CD4-positive, alpha-beta memory T cell (primary cell): ENCODE measurements at regions not wholly inside any gene's neighbourhood (a gene's known extent, or its start where the extent isn't known, plus 50 kb on each side); places are given as distances from the start of the nearest gene placed in this dataset.

Experiments used
- CTCF ChIA-PET: fragments of 350-600 bp; sonication (Branson Sonifier 250); formaldehyde crosslinking; loops from one replicate; lab custom pipeline; 2021; ENCODE audit warnings: inconsistent platforms; ENCODE audit not compliant: partially characterized antibody; lab: Charles Lee
- POLR2A ChIA-PET: fragments of 350-600 bp; sonication (Branson Sonifier 250); formaldehyde crosslinking; loops from one replicate; lab custom pipeline; 2021; ENCODE audit not compliant: partially characterized antibody; lab: Charles Lee
- DNase-seq, 5 donors: peaks; one replicate each; pipeline versions ENCODE4 v3.0.0 to v3.0.0-alpha.2; 2020 to 2022; ENCODE audit warnings: mixed read lengths in 1 of 5
- H3K27ac ChIP-seq: one replicate; pipeline ENCODE4 v1.7.0; 2013; ENCODE audit warnings: low read depth, low read length
- H3K27me3 ChIP-seq: 2 replicates; pipeline ENCODE4 v1.7.0; 2013; ENCODE audit warnings: mild to moderate bottlenecking, low read length, moderate library complexity; ENCODE audit not compliant: insufficient read depth
- H3K36me3 ChIP-seq: 2 replicates; pipeline ENCODE4 v1.7.0; 2013; ENCODE audit warnings: mild to moderate bottlenecking, low read length, moderate library complexity; ENCODE audit not compliant: insufficient read depth
- H3K4me1 ChIP-seq: 2 replicates; pipeline ENCODE4 v1.7.0; 2013; ENCODE audit warnings: mild to moderate bottlenecking, low read length, moderate library complexity; ENCODE audit not compliant: insufficient read depth
- H3K4me3 ChIP-seq, 2 donors: one replicate each; pipeline ENCODE4 v1.7.0; 2013; ENCODE audit warnings: low read length in 2 of 2, mild to moderate bottlenecking in 1 of 2
- H3K9me3 ChIP-seq, 2 donors: one replicate each; pipeline ENCODE4 v1.7.0; 2013; ENCODE audit warnings: low read length in 2 of 2, control low read depth in 1 of 2; ENCODE audit not compliant: control insufficient read depth in 1 of 2
- H3K27ac Mint-ChIP-seq, 7 donors: one replicate each; pipeline ENCODE4 v1.8.0; 2020 to 2021; ENCODE audit warnings: mixed read lengths in 7 of 7, mild to moderate bottlenecking in 6 of 7, inconsistent platforms in 3 of 7, moderate library complexity in 3 of 7
- H3K27me3 Mint-ChIP-seq, 2 donors: one replicate each; pipeline ENCODE4 v1.8.0; 2020 to 2021; ENCODE audit warnings: mixed read lengths in 2 of 2
- H3K36me3 Mint-ChIP-seq, 2 donors: one replicate each; pipeline ENCODE4 v1.8.0; 2020 to 2021; ENCODE audit warnings: mixed read lengths in 2 of 2, inconsistent platforms in 1 of 2, mild to moderate bottlenecking in 1 of 2
- H3K4me1 Mint-ChIP-seq, 4 donors: one replicate each; pipeline ENCODE4 v1.8.0; 2020 to 2021; ENCODE audit warnings: mixed read lengths in 4 of 4, mild to moderate bottlenecking in 1 of 4
- H3K4me3 Mint-ChIP-seq, 8 donors: one replicate each; pipeline ENCODE4 v1.8.0; 2020 to 2021; ENCODE audit warnings: mixed read lengths in 8 of 8, mild to moderate bottlenecking in 7 of 8, moderate library complexity in 6 of 8, inconsistent platforms in 3 of 8
- H3K9me3 Mint-ChIP-seq, 8 donors: one replicate each; pipeline ENCODE4 v1.8.0; 2020 to 2021; ENCODE audit warnings: mixed read lengths in 8 of 8, mild to moderate bottlenecking in 5 of 8, inconsistent platforms in 3 of 8, moderate library complexity in 1 of 8
- intact Hi-C: fragments of 100-400 bp; cut with micrococcal nuclease; formaldehyde crosslinking; loops from one replicate; pipeline ENCODE4 v1.15.1; 2023

- H3K4me1 Mint-ChIP-seq, result no peaks in the 10 kb centered on the region
- H3K27ac Mint-ChIP-seq, result no peak overlapping the region
- H3K27ac ChIP-seq, result no peak overlapping the region
- no peak overlapping the region for H3K4me3 ChIP-seq
- no peak overlapping the region for H3K4me3 Mint-ChIP-seq
- no peaks in the 10 kb centered on the region for H3K27me3 Mint-ChIP-seq
- peaks cover 0 to 16% (median 6%) of the 10 kb centered on the region in 8 donors for H3K9me3 Mint-ChIP-seq
- DNase-seq, result no peak
- no peaks in the 10 kb centered on the region for H3K27me3 ChIP-seq
- POLR2A ChIA-PET, result no interaction called here
- intact Hi-C loops, result no loop called here
- CTCF ChIA-PET, result no interaction called here
- no peaks in the 10 kb centered on the region for H3K36me3 ChIP-seq
- H3K9me3 ChIP-seq, result no peaks in the 10 kb centered on the region
- H3K36me3 Mint-ChIP-seq, result no peaks in the 10 kb centered on the region
- H3K4me1 ChIP-seq, result no peaks in the 10 kb centered on the region
Observed at GRCh38 chr13:86569119-86569518, 769.9 kb upstream of the SLITRK6 start.

GRCh38 chr13:86569974-86570373 is 770.8 kb upstream of the SLITRK6 start:
- H3K4me3 Mint-ChIP-seq, result no peak overlapping the region
- H3K9me3 Mint-ChIP-seq, result peaks cover 0 to 13% (median 6%) of the 10 kb centered on the region in 8 donors
- ChIA-PET POLR2A (no interaction called here), CTCF (no interaction called here)
- intact Hi-C loops, result no loop called here
- no peaks in the 10 kb centered on the region for H3K27me3 ChIP-seq
- no peaks in the 10 kb centered on the region for H3K4me1 ChIP-seq
- no peak for DNase-seq
- H3K4me3 ChIP-seq, result no peak overlapping the region
- H3K36me3 ChIP-seq, result no peaks in the 10 kb centered on the region
- H3K9me3 ChIP-seq, result no peaks in the 10 kb centered on the region
- H3K27ac ChIP-seq, result no peak overlapping the region
- H3K36me3 Mint-ChIP-seq, result no peaks in the 10 kb centered on the region
- H3K27ac Mint-ChIP-seq, result no peak overlapping the region
- H3K4me1 Mint-ChIP-seq, result no peaks in the 10 kb centered on the region
- H3K27me3 Mint-ChIP-seq, result no peaks in the 10 kb centered on the region

- Mint-ChIP-seq H3K4me3 (no peak overlapping the region), H3K4me1 (no peaks in the 10 kb centered on the region), H3K27ac (no peak overlapping the region), H3K36me3 (no peaks in the 10 kb centered on the region), H3K9me3 (peaks cover 0 to 12% (median 5%) of the 10 kb centered on the region in 8 donors), H3K27me3 (no peaks in the 10 kb centered on the region)
- Histone ChIP-seq H3K36me3 (no peaks in the 10 kb centered on the region), H3K9me3 (no peaks in the 10 kb centered on the region), H3K4me1 (no peaks in the 10 kb centered on the region), H3K27me3 (no peaks in the 10 kb centered on the region), H3K4me3 (no peak overlapping the region), H3K27ac (no peak overlapping the region)
- no peak for DNase-seq
- POLR2A ChIA-PET, result no interaction called here
- CTCF ChIA-PET, result no interaction called here
- intact Hi-C loops, result no loop called here
Observed at GRCh38 chr13:86572115-86572514, 772.9 kb upstream of the SLITRK6 start.

- Mint-ChIP-seq H3K36me3 (no peaks in the 10 kb centered on the region), H3K4me3 (no peak overlapping the region), H3K27me3 (no peaks in the 10 kb centered on the region), H3K4me1 (no peaks in the 10 kb centered on the region), H3K27ac (no peak overlapping the region), H3K9me3 (peaks cover 4 to 12% (median 6%) of the 10 kb centered on the region in 8 donors)
- ChIA-PET CTCF (no interaction called here), POLR2A (no interaction called here)
- intact Hi-C loops, result no loop called here
- H3K36me3 ChIP-seq, result no peaks in the 10 kb centered on the region
- no peaks in the 10 kb centered on the region for H3K27me3 ChIP-seq
- H3K4me3 ChIP-seq, result no peak overlapping the region
- no peaks in the 10 kb centered on the region for H3K4me1 ChIP-seq
- H3K27ac ChIP-seq, result no peak overlapping the region
- peaks cover 0 to 3% of the 10 kb centered on the region in 2 donors for H3K9me3 ChIP-seq
- DNase-seq, result no peak
Observed at GRCh38 chr13:86579662-86580061, 780.4 kb upstream of the SLITRK6 start.

- H3K27ac ChIP-seq, result no peak overlapping the region
- H3K9me3 ChIP-seq, result peaks cover 0 to 3% of the 10 kb centered on the region in 2 donors
- Mint-ChIP-seq H3K4me3 (no peak overlapping the region), H3K9me3 (peaks cover 3 to 17% (median 9%) of the 10 kb centered on the region in 8 donors), H3K4me1 (no peaks in the 10 kb centered on the region), H3K36me3 (no peaks in the 10 kb centered on the region), H3K27me3 (no peaks in the 10 kb centered on the region), H3K27ac (no peak overlapping the region)
- no peaks in the 10 kb centered on the region for H3K4me1 ChIP-seq
- no peak overlapping the region for H3K4me3 ChIP-seq
- H3K36me3 ChIP-seq, result no peaks in the 10 kb centered on the region
- ChIA-PET CTCF (no interaction called here), POLR2A (no interaction called here)
- no peaks in the 10 kb centered on the region for H3K27me3 ChIP-seq
- intact Hi-C loops, result no loop called here
- no peak for DNase-seq
Observed at GRCh38 chr13:86581706-86582105, 782.5 kb upstream of the SLITRK6 start.

- Mint-ChIP-seq H3K36me3 (no peaks in the 10 kb centered on the region), H3K4me1 (no peaks in the 10 kb centered on the region), H3K27me3 (no peaks in the 10 kb centered on the region), H3K9me3 (peaks cover 5 to 19% (median 10%) of the 10 kb centered on the region in 8 donors), H3K27ac (no peak overlapping the region), H3K4me3 (no peak overlapping the region)
- no peaks in the 10 kb centered on the region for H3K27me3 ChIP-seq
- ChIA-PET POLR2A (no interaction called here), CTCF (no interaction called here)
- intact Hi-C loops, result no loop called here
- H3K36me3 ChIP-seq, result no peaks in the 10 kb centered on the region
- no peak overlapping the region for H3K27ac ChIP-seq
- DNase-seq, result no peak
- no peaks in the 10 kb centered on the region for H3K4me1 ChIP-seq
- H3K4me3 ChIP-seq, result no peak overlapping the region
- H3K9me3 ChIP-seq, result peaks cover 0 to 3% of the 10 kb centered on the region in 2 donors
Observed at GRCh38 chr13:86584301-86584700, 785.1 kb upstream of the SLITRK6 start.

GRCh38 chr13:86585835-86586234 is 786.6 kb upstream of the SLITRK6 start:
- Histone ChIP-seq H3K36me3 (no peaks in the 10 kb centered on the region), H3K27ac (no peak overlapping the region), H3K27me3 (no peaks in the 10 kb centered on the region), H3K9me3 (peaks cover 0 to 3% of the 10 kb centered on the region in 2 donors), H3K4me1 (no peaks in the 10 kb centered on the region), H3K4me3 (no peak overlapping the region)
- CTCF ChIA-PET, result no interaction called here
- no peak for DNase-seq
- Mint-ChIP-seq H3K27ac (no peak overlapping the region), H3K9me3 (peaks cover 4 to 17% (median 10%) of the 10 kb centered on the region in 8 donors), H3K27me3 (no peaks in the 10 kb centered on the region), H3K4me1 (no peaks in the 10 kb centered on the region), H3K36me3 (no peaks in the 10 kb centered on the region), H3K4me3 (no peak overlapping the region)
- POLR2A ChIA-PET, result no interaction called here
- intact Hi-C loops, result no loop called here

- Mint-ChIP-seq H3K9me3 (peaks cover 2 to 17% (median 10%) of the 10 kb centered on the region in 8 donors), H3K4me3 (no peak overlapping the region), H3K27me3 (no peaks in the 10 kb centered on the region), H3K36me3 (no peaks in the 10 kb centered on the region), H3K4me1 (no peaks in the 10 kb centered on the region), H3K27ac (no peak overlapping the region)
- ChIA-PET POLR2A (no interaction called here), CTCF (no interaction called here)
- H3K36me3 ChIP-seq, result no peaks in the 10 kb centered on the region
- intact Hi-C loops, result no loop called here
- H3K4me1 ChIP-seq, result no peaks in the 10 kb centered on the region
- no peaks in the 10 kb centered on the region for H3K27me3 ChIP-seq
- H3K27ac ChIP-seq, result no peak overlapping the region
- no peak for DNase-seq
- no peak overlapping the region for H3K4me3 ChIP-seq
- H3K9me3 ChIP-seq, result no peaks in the 10 kb centered on the region
Observed at GRCh38 chr13:86591862-86592261, 792.6 kb upstream of the SLITRK6 start.
